Activated CD8-positive, alpha-beta memory T cell treated with anti-CD3 and anti-CD28 coated beads for 24 hours (primary cell): ENCODE measurements at regions not wholly inside any gene's neighbourhood (a gene's known extent, or its start where the extent isn't known, plus 50 kb on each side); places are given as distances from the start of the nearest gene placed in this dataset.
"Not testable (repeated sequence)": the region's sequence is repeated elsewhere in the genome, so short reads cannot be mapped to it uniquely, and the experiment has no call there.

Experiments
- DNase-seq: peaks from one replicate; pipeline ENCODE4 v3.0.0-alpha.2; 2020

DNA sequence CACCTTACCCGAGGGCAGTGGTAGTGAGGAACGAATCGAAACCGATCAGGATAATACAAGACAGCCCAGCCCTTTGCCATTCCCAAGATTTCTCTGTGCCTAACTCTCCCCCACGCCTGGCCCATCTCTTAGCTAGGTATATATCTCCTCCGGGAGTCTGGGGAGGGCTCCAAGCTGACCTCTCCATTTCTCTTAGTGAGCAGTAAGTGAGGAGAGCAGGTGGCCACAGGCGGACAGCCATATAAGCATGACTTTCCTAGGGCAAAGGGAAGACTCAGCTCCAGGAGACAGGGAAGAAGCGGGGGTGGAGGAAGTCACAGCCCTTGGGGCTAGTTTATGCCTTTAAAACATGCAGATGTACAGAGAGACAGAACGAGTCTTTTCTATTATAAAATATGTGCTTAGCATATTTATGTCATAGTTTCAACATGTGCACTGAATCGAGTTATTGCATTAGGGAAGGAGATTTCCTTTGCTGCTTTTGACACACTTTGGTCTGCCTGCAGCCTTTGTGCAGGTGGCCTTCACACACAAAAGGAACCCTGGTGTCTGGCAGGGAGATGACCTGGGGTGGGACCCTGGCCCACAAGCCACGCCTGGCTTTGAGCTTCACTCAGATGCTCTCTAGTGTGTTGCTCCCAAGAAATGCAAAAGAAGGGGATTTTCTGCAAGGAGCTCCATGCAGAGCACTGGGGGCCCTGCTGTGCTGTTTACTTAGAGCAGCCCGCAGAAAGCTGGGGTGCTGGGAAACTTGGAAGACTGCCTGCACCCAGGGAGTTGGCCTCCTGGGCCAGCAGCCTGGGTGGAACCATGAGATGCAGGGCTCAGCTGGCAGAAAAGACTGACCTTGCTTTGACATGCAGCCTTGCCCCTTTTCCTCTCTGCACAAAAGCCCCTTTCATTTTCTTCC, 613.3 kb downstream of the BCOR start:
- no peak for DNase-seq

DNA sequence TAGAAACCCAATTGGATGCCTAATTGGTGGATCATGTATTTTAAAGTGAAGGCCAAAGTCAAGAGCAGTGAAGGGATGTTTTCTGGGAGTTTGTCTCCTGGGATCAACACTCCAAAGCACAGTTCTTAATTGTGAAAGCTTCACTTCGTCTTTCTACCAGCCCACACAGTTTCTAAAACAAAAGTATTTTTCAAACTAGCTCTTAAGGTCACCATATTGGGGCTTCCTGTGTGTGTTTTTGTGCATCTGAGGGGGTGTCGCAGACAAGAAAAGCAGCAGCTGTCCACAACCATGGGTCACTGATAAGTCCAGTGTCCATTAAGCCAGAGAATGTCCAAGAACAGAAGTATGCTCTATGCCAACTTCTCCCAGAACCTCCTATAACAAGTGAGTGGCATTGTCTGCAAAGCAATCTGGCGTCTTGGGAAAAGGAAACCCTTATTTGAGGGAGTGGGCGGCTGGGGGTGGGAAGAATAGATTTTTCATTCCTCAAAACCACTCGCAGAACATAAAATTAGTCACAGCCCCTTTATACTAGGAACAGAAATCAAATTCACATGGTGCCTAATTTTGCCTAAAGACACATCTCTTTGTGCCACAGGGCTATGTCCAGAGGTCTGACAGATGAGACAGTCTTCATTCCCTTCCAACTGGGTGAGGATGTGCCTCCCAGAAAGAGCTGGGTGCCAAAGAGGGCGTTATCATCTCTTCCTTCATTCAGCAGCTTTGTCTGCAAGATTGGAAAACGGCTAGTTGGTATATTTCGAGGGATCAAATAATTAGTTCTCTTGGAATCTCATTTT, 610.4 kb downstream of the BCOR start:
- DNase-seq, result no peak

DNA sequence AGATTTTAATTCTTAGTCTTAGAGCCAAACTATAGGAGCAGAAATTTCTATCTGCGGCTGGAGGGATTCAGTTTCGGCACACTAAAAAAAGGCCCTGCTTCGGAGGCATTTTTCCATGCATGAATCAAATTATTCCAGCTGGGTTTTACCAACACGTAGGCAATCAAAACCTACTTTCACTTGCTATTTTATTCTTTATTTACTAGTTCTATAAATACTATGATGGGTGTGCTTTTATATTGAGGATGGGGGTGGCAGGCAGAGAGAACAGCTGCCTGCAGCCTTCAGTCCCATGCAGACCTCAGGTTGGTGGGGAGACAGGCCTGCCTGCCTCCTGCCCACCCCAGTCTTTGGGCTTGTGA, 609.8 kb downstream of the BCOR start:
- DNase-seq, result no peak

DNA sequence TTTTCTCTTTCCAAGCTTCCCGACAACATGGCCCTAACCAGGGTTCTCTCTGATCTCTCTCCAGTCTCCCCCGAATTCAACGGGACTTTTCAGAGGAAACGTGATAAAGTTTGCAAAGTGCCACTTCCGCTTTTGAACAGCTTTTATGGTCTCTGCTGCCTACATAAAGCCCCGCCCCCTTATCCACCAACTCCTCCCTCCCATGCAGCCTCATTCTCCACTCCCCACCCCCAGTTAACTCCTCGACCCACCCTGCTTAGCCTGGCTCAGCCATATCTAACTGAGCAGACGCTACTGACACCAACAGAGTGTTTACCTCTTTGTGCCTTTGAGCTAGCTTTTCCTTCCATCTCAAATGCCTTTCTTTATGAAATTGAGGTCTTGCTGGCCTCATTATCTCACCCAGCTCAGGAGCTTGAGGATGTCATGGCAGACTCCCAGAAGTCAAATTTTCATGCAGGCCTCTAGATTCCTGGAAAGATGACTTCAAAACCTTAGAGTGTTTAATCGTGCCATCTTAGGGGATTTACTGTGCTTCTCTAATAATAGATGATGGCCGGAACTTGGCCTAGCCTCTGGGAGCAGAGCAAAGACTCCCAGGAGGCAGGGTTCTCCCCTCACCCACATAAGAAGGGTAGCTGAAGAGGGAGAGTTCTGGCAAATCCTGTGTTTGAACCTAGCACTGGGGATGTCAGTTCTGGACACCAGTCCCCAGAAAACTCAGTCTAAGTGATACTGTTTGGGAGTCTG, 606.0 kb downstream of the BCOR start:
- DNase-seq, result peak; percentile 70

DNA sequence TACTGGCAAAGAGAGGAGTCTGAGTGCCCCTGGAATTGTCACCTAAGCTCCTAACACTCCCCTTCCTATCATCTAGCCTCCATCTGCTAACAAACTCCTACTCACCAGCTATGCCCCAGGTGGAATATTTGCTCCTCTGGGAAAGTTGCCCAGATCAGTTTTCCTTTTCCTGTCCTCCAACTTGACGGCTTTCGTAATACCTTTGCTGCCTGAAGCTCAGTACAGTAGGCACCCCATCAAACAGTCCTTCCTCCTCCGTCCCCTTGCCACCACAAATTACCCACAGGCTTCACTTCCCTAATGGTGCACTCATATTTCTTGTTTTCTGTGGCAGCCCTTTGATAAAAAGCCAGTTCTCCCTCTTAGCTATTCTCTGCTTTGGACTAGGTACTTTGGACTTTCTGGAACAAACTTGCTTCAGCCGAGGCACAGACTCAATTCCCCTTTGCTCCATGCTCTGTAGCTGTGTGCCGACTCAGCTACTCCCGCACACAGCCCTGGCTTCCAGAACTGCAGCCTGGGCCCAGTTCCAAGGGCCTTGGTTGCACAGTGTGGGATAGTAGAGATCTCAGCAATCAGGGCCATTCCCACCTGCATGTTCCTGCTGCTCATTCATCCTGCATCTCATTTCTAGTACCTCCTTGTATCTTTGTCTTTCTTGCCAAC, 605.1 kb downstream of the BCOR start:
- DNase-seq, result no peak

DNA sequence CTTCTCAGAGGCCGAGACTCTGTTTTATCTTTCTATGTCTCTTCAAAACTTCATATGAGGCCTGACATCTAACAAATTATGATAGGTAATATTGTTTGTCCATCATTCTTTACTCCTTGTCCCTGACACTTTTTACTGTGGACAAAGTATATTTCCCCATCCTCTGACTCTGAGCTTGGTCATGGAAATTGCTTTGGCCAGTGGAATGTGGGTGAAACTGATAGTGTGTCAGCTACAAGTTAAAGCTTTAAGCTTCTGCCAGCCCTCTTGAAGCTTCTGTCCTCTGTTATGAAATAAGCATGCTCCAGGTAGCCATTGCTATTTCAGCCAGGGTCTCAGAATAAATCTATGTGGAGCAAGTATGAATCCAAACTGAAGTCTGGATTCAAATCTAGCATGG, 604.6 kb downstream of the BCOR start:
- no peak for DNase-seq

DNA sequence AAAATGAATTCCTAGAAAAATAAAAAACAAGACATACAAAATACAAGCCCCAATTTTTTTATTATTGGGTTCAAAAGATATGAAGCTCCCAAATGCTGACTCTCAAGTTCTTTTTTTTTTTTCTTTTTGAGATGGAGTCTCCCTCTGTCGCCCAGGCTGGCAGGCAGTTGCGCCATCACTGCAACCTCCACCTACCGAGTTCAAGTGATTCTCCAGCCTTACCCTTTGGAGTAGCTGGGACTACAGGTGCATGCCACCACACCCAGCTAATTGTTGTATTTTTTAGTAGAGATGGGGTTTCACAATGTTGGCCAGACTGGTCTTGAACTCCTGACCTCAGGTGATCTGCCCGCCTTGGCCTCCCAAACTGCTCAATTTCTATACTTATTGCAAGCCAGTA, 600.6 kb downstream of the BCOR start:
- DNase-seq, result not testable (repeated sequence)

DNA sequence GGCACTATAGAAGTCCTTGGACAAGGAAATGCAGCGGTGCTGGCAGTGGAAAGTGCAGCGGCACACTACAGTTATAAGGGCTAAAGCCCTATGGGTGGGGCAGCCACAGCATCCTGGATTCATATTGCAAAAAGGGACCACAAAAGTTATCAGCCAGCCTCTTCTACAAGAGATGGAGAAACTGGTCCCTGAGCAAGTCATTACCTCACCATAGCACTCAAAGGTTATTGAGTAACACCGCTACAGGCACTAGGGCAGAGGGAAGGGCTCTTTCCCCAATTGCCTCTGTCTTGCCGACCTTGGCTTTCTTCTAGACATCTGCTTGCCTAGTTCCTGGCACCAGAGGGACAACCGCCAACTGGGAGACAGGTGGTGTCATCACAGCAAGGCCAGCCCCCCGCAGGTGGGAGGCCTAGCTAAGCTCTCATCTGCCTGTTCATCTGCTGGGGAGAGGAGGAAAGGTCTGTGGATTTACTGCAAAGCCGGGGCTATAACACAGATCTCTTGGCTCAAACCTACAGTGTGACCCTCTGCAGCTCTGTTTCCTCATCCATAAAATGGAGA, 600.0 kb downstream of the BCOR start:
- DNase-seq, result no peak

DNA sequence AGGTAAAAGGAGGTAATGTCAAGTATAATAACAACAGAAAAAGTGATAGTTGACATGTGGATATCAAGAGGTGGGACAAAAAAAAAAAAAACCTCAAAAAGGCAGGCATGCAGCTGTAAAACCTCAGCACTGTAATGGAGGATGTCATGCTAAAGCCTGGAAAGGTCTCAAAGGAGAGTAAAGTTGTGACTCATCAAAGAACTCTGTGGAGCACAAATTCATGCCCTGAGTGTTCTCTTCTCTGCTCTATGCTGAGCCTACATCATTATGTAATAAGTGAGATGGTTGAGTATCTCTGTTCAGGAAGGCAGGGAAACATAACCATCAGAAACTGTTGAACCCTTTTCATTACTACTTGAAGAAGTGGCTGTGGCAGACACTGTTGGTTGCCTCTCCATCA, 597.8 kb downstream of the BCOR start:
- DNase-seq, result no peak

DNA sequence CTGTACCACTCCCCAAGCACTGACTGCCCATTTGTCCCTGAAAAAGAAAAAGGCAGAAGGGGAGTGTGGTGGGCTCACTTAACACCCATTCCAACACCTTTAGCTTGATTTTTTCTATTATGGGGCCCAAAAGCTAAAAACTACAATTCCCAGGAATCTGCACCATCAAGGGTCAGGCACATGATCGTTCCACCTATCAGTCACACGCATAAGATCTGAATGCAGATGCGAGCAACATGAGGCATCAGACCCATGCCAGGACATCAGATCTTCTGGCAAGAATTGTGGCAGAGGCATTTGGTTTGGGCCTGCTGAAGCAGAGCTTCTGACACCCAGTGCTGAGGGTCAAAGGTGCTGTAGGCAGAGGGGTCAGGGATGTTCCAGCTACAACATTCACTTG, 595.9 kb downstream of the BCOR start:
- no peak for DNase-seq

DNA sequence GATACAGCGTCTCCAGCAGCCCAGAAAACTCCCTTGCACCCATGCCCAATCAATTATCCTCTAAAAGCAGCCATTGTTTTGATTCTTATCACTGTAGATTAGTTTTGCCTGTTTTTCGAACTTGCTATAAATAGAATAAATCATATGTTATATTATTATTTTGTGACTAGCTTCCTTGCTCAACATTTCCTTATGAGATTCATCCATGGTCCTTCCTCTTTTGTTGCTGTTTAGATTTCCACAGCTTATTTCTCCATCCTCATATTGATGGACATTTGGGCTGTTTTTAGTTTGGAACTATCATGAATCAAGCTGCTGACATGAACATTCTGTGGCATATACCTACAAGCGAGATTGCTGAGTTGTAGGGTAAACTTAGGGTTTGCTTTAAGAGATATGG, 595.3 kb downstream of the BCOR start:
- DNase-seq, result no peak

DNA sequence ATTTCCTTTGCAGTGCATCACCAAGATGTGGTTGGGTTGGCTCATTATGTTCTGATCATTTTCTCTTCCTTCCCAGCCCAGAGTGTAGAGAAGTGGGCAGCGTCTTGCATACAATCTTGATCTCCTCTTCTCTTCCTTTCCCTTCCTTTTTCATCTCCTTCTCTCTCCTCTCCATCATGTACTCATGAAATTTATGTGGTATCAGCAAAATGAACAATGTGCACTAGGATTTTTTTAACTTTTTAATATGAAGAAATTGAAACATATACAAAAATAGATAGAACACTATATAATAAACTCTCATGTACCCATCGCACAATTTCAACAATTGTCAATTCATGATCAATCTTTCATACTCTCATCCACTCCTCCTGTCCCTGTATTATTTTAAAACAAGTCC, 593.5 kb downstream of the BCOR start:
- no peak for DNase-seq

DNA sequence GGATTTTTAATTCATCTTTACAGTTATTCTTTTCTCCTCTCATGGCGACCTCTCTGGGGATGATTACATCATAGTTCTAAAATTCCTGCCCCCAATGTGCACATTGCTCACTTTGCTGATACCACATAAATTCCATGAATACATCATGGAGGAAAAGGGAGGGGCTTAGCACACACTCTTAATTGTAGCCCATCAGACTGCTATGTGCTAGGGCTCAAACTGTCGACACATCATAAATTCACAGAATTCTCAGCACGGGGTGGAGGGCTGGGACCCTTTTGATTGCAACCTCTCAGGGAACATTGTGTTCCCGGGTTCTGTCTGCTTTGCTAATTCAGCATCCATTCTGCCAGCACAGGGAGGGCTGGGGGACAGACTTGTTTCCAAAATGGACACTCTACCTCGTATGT, 592.9 kb downstream of the BCOR start:
- DNase-seq, result no peak

DNA sequence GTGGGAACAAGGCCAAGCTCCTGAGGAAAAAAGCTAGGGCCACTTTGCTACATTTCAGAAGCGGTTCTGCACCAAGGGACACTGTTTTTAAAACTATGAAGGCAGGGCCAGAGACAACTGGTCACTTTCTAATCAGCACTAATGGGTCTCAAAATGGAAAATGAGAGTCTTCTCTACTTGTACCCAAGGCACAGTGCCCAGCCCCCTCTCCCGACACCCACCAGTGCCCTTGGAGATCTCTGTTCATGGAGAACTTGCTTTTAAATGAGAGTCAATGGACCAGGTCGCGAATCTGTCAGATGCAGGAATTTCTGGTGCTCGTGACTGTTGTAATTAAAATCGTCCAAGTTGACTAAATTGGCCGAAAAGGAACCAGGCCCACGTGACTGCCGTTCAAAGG, 591.6 kb downstream of the BCOR start:
- no peak for DNase-seq

DNA sequence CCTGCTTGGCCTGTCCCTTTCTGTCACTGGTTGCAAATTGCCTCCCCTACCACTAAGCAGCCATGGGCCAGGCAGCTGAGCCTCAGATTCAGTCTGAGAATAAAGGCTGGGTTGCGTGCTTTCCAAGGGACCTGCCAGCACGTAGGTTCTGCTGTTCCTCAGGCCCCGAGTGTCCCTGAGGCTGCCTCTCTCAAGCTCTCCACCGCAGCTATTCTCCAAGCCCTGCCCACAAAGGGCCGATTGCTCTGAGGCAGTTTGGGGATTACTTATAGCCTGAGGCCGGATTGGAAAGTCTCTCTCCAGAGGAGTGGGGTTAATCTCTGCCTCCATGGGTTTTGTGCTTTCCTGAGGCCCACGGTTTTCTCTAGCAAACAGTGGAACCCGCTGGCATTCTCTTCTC, 590.7 kb downstream of the BCOR start:
- no peak for DNase-seq

DNA sequence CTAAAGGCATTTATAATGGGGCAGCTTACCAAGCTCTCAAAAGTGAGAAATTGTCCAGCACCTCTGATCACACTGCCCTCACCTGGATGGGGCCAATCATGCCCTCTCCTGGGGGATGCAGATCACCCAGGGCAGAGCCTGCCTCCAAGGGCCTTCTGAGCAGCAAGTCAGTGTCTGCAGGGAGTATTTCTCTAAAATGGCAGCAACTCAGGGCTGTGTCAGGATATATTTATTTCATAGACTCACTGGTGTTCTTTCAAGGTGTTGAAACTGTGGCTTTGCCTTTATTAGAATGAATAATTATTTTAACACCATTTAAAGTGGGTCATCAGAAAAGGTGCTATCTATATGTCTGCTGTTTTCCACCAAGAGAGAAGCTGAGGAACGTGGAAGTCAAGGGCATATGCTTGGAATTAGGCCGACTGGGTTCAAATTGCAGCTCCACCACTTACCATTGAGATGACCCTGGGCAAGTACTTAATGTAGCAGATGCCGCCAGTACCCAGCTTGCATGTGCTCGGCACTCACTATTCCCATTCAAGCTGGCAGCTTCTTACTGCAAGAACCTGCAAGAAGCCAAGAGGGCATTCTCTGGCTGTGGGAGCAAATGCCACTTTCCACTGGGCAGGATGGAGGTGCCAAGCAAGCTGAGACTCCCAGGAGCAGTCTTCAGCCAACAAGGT, 590.0 kb downstream of the BCOR start:
- DNase-seq, result no peak

DNA sequence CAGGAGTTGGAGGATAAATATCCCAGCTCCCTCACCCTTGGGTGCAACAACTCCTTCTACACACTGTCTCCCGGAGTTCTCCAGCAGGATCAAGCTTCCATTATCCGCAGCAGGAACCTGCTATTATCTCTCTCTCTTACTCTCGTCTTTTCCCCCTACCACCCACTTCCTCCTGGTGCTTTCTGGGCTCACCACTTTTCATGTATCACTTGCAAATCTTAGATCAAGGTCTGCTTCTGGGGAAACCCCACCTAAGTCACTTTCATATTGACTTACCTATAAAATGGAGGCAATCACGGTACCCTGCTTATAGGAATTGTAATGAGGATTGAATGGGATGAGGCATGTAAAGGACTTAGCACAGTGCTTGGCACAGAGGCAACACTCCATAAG, 589.5 kb downstream of the BCOR start:
- DNase-seq, result no peak

DNA sequence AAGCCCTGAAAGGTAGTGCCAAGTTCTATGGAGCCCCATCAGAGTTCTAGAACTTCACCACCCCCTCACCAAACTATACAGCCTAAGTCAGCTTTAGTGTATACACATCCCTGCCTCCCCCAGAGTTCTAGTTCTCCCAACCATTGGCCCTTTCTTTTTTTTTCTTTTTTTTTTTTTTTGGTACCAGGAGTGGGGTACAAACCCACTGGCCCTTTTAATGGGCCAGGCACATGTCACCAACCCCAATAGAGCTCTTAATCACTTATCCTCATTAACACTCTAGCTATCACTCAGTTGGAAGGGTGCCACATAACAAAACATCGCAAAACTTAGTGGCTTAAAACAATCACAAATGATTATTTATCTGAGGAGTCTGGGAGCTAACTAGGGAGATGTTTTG, 588.6 kb downstream of the BCOR start:
- no peak for DNase-seq

DNA sequence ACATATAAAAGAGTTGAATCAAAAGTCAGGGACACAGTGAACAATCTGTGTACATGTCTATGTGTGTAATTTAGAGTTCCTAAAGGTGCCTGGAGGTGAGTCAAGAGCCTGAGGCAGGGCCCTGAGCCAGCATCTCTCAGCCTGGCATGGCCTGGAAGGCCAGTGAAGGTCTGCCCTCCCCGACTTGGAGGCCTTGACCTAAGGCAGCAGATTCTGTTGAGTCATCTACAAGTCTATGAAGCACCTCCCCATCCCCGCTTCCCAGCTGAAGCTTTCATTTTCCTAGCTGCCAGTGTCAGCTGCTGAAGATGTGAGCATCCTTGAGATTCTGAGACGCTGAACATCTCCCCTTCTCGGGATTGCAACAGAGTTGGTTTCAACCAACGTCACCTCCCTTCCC, 583.9 kb downstream of the BCOR start:
- no peak for DNase-seq

DNA sequence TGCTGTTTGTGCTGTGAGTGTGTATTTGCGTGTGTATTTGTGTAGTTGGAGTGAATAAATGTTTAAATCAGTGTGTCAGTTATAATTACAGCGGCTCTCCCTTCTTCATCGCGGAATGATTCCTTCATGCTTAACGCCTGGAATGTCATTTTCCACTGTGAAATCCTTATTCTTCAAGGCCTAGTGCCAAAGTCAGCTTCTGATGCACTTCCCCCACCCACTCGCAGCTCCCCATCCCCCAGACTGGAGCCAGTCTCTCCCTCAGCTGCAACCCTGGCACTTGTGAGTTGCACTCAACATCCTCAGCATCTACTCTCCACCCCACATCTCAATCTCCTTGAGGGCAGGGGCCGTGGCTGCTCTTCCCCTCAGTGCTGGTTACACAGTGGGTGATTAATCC, 583.0 kb downstream of the BCOR start:
- DNase-seq, result no peak

DNA sequence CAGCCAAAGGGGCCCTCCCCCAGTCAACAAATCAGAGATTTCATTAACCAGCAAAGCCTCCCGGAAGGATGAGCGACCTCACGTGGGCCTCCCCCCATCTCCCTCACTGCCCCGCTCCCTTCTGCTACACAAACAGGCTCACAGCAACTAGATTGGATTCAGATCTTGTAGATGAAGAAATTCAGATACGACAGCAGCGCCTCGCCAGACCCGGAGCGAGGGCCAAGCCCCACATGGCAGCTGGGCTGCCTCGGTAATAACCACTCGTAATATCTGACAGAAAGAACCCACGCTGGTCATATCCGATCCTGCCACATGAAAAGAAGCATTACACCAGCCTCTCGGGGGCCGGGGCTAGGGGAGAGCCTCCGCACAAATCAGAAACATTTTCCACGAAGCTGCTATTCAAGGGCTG, 581.3 kb downstream of the BCOR start:
- no peak for DNase-seq

DNA sequence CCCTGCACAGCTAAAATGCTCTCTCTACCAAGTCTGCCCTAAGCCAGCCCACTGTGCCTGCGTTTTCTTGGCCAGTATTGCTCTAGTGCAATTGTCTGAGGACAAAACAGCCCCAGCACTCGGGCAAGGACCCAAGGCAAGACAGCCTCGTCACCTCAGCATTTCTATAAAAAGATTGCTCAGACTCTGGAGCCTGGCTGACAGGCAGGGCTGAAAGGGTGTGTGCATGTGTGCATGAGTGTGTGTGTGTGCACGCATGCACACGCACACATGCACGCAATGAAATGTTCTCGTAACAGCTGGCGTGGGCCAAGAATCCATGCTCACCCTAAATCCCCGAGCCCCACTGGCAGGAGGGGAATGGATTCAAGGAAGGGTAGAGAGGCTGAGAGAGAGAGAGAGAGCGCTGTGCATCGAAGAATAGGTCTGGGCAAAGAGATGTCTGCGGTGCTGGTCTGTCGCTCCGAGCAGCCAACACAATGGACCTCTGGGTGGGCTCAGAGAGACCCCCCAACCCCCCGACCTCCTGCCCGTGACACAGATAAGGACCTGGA, 579.2 kb downstream of the BCOR start:
- DNase-seq, result no peak
